ENCODE measurements at regions not wholly inside any gene's neighbourhood (a gene's known extent, or its start where the extent isn't known, plus 50 kb on each side); places are given as distances from the start of the nearest gene placed in this dataset.

DNA sequence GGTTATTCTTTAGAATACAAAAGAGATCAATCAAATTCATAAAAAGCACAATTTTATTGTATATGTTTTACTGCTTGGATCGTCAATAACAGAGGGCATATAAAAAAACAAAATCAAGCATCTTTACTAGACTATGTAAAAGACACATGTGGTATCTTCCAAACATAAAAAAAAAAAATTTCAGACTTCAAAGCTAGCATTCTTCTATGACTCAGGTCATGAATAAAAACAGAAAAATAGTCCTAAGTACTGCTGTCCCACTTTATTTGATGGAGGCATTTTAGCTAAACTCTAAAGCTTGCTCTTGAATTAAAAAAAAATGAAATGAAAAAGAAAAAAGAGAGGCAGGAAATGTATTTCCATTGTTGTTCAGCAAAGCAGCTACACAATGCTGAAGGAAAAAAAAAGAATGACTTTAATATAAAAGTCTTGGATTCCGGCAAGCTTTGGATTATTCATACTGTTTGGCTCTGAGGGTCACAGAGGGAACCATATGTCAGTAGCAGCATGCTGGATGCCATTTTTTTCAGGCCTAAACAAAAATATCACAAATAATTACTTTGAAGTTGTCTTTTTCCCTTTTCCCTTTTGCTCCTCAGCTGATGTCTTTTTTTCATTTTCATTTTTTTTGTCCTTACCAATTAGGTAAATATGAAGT lies 249.1 kb upstream of the DIAPH2 start:
- H3K9ac ChIP-seq (ENCODE audit: insufficient read depth, low read length, poor library complexity, severe bottlenecking), result no peak overlapping the region
- H3K36me3 Mint-ChIP-seq, result no peaks in the 10 kb centered on the region
- peaks cover 2% of the 10 kb centered on the region for H3K4me1 Mint-ChIP-seq
- no peaks in the 10 kb centered on the region for H3K79me2 ChIP-seq (ENCODE audit: insufficient read depth, low read length)
- peaks cover 0 to 1% (median 0%) of the 10 kb centered on the region in 3 donors for H3K27me3 Mint-ChIP-seq (ENCODE audit: low read depth in 3 of 3)
- no peaks in the 10 kb centered on the region for H3K9me3 ChIP-seq (replicated peaks in 1 of 2; ENCODE audit: control insufficient read depth in 1 of 2, insufficient read depth in 1 of 2, low read length in 2 of 2)
- H3K27me3 ChIP-seq (ENCODE audit: control insufficient read depth in 2 of 2, insufficient read depth in 2 of 2, low read length in 2 of 2), result no peaks in the 10 kb centered on the region
- H3K9me3 Mint-ChIP-seq, result no peaks in the 10 kb centered on the region
- intact Hi-C loops (cut with micrococcal nuclease), result no loop called here
- DNase-seq, result no peak
- no peak overlapping the region for H3K27ac ChIP-seq (ENCODE audit: low read depth in 1 of 2, low read length in 2 of 2)
- TF ChIP-seq, protein P1, sequence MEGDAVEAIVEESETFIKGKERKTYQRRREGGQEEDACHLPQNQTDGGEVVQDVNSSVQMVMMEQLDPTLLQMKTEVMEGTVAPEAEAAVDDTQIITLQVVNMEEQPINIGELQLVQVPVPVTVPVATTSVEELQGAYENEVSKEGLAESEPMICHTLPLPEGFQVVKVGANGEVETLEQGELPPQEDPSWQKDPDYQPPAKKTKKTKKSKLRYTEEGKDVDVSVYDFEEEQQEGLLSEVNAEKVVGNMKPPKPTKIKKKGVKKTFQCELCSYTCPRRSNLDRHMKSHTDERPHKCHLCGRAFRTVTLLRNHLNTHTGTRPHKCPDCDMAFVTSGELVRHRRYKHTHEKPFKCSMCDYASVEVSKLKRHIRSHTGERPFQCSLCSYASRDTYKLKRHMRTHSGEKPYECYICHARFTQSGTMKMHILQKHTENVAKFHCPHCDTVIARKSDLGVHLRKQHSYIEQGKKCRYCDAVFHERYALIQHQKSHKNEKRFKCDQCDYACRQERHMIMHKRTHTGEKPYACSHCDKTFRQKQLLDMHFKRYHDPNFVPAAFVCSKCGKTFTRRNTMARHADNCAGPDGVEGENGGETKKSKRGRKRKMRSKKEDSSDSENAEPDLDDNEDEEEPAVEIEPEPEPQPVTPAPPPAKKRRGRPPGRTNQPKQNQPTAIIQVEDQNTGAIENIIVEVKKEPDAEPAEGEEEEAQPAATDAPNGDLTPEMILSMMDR (IDR thresholded peaks at IDR 0.05), result no peak
- no peak overlapping the region for H2AFZ ChIP-seq (ENCODE audit: insufficient read depth, low read depth, low read length, poor library complexity, severe bottlenecking)
- H4K20me1 ChIP-seq (ENCODE audit: insufficient read depth, low read length), result no peaks in the 10 kb centered on the region
- no CpG with 5 or more reads among the region's 2 CpGs for WGBS (ENCODE audit: insufficient coverage)
- H3K4me3 ChIP-seq (replicated peaks in 1 of 3; ENCODE audit: low read depth in 2 of 3, low read length in 3 of 3), result no peak overlapping the region
- H3K27ac Mint-ChIP-seq, result no peak overlapping the region
- H3K4me2 ChIP-seq (replicated peaks; ENCODE audit: extremely low read depth, low read length, poor library complexity, severe bottlenecking), result no peak overlapping the region
- H3K36me3 ChIP-seq (replicated peaks in 1 of 2; ENCODE audit: control insufficient read depth in 1 of 2, insufficient read depth in 2 of 2, low read length in 2 of 2), result no peaks in the 10 kb centered on the region
- no peaks in the 10 kb centered on the region for H3K4me1 ChIP-seq (ENCODE audit: control insufficient read depth in 1 of 2, insufficient read depth in 2 of 2, low read length in 2 of 2)
- no peak overlapping the region for H3K4me3 Mint-ChIP-seq

DNA sequence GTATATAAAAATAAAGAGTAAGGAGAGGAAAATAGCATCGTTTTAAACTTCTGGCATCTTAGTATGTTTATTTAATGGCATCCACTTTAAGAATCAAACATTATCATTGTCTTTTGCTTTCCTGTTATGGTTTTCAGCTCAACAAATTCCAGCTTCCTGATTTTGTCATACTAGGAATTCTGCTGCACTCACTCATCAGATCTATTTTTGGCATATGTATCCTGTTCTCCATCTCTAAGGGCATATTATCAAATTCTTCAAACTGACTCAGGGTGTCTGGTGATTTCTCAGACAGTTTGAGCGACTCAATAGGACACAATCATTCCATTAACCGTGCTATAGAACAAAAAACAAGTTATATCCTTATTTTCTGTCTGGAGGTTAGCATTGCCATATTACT lies 248.5 kb upstream of the DIAPH2 start:
- WGBS (ENCODE audit: insufficient coverage), result no CpG with 5 or more reads among the region's 3 CpGs
- H3K4me3 Mint-ChIP-seq, result no peak overlapping the region
- no peaks in the 10 kb centered on the region for H3K4me1 ChIP-seq (ENCODE audit: control insufficient read depth in 1 of 2, insufficient read depth in 2 of 2, low read length in 2 of 2)
- intact Hi-C loops (cut with micrococcal nuclease), result no loop called here
- no peaks in the 10 kb centered on the region for H3K27me3 ChIP-seq (ENCODE audit: control insufficient read depth in 2 of 2, insufficient read depth in 2 of 2, low read length in 2 of 2)
- no peak overlapping the region for H3K4me2 ChIP-seq (replicated peaks; ENCODE audit: extremely low read depth, low read length, poor library complexity, severe bottlenecking)
- no peak overlapping the region for H3K4me3 ChIP-seq (replicated peaks in 1 of 3; ENCODE audit: low read depth in 2 of 3, low read length in 3 of 3)
- no peak overlapping the region for H3K9ac ChIP-seq (ENCODE audit: insufficient read depth, low read length, poor library complexity, severe bottlenecking)
- H4K20me1 ChIP-seq (ENCODE audit: insufficient read depth, low read length), result no peaks in the 10 kb centered on the region
- H3K9me3 Mint-ChIP-seq, result no peaks in the 10 kb centered on the region
- H3K27ac ChIP-seq (ENCODE audit: low read depth in 1 of 2, low read length in 2 of 2), result no peak overlapping the region
- no peaks in the 10 kb centered on the region for H3K36me3 Mint-ChIP-seq
- no peak overlapping the region for H3K27ac Mint-ChIP-seq
- no peaks in the 10 kb centered on the region for H3K79me2 ChIP-seq (ENCODE audit: insufficient read depth, low read length)
- peaks cover 2% of the 10 kb centered on the region for H3K4me1 Mint-ChIP-seq
- DNase-seq, result no peak
- H3K27me3 Mint-ChIP-seq (ENCODE audit: low read depth in 3 of 3), result peaks cover 0 to 1% (median 0%) of the 10 kb centered on the region in 3 donors
- TF ChIP-seq, protein P1 (IDR thresholded peaks at IDR 0.05), result no peak
- no peaks in the 10 kb centered on the region for H3K9me3 ChIP-seq (replicated peaks in 1 of 2; ENCODE audit: control insufficient read depth in 1 of 2, insufficient read depth in 1 of 2, low read length in 2 of 2)
- H2AFZ ChIP-seq (ENCODE audit: insufficient read depth, low read depth, low read length, poor library complexity, severe bottlenecking), result no peak overlapping the region
- no peaks in the 10 kb centered on the region for H3K36me3 ChIP-seq (replicated peaks in 1 of 2; ENCODE audit: control insufficient read depth in 1 of 2, insufficient read depth in 2 of 2, low read length in 2 of 2)

Measured in CD14-positive monocyte (primary cell).